Adrenal gland (tissue), 5 donors: ENCODE measurements at regions not wholly inside any gene's neighbourhood (a gene's known extent, or its start where the extent isn't known, plus 50 kb on each side); places are given as distances from the start of the nearest gene placed in this dataset.

ENCODE experiments used
- POLR2A ChIP-seq, 2 donors: fragments of 450-650 bp; IDR thresholded peaks; one replicate each; pipeline ENCODE4 v1.6.1; 2017; ENCODE audit warnings: antibody characterized with exemption in 2 of 2, mild to moderate bottlenecking in 2 of 2, moderate library complexity in 1 of 2
- TF ChIP-seq, protein P1 (sequence below), 6 experiments: fragments of 450-650 bp in 4 of 6; fragments of 200-600 bp in 2 of 6; sonication (generic) in 1 of 6; IDR thresholded peaks; 1 replicate in 5 of 6; 2 replicates in 1 of 6; pipeline versions ENCODE4 v1.5.1 to v1.8.0; 2016 to 2021; ENCODE audit warnings: antibody characterized with exemption in 6 of 6, mild to moderate bottlenecking in 2 of 6, moderate library complexity in 1 of 6
- donor health status: DM: no; HTN: no; CAD: no.

DNA sequence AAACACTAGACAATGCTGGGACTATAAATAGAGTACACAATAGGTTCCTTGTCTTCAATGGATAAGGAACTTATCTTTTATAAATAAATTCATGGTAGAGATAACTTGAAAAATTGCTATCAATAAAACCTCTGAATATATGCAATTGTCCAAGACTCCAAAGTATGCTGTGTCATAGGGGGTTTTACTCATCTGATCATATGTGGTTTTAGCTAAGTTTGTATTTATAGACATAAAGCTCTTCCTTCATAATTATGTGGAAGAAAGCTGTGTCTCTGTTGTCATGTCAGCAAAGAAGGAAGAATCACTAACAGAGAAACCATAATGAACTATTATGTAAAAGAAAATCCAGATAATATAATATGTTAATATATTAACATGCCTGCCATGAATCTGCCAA is 111.5 kb upstream of the ATXN7L3B start:
- TF ChIP-seq, protein P1, sequence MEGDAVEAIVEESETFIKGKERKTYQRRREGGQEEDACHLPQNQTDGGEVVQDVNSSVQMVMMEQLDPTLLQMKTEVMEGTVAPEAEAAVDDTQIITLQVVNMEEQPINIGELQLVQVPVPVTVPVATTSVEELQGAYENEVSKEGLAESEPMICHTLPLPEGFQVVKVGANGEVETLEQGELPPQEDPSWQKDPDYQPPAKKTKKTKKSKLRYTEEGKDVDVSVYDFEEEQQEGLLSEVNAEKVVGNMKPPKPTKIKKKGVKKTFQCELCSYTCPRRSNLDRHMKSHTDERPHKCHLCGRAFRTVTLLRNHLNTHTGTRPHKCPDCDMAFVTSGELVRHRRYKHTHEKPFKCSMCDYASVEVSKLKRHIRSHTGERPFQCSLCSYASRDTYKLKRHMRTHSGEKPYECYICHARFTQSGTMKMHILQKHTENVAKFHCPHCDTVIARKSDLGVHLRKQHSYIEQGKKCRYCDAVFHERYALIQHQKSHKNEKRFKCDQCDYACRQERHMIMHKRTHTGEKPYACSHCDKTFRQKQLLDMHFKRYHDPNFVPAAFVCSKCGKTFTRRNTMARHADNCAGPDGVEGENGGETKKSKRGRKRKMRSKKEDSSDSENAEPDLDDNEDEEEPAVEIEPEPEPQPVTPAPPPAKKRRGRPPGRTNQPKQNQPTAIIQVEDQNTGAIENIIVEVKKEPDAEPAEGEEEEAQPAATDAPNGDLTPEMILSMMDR (IDR thresholded peaks at IDR 0.05): no peak
- TF ChIP-seq POLR2A (IDR thresholded peaks at IDR 0.05): no peak
